ENCODE measurements at regions not wholly inside any gene's neighbourhood (a gene's known extent, or its start where the extent isn't known, plus 50 kb on each side); places are given as distances from the start of the nearest gene placed in this dataset.

DNA sequence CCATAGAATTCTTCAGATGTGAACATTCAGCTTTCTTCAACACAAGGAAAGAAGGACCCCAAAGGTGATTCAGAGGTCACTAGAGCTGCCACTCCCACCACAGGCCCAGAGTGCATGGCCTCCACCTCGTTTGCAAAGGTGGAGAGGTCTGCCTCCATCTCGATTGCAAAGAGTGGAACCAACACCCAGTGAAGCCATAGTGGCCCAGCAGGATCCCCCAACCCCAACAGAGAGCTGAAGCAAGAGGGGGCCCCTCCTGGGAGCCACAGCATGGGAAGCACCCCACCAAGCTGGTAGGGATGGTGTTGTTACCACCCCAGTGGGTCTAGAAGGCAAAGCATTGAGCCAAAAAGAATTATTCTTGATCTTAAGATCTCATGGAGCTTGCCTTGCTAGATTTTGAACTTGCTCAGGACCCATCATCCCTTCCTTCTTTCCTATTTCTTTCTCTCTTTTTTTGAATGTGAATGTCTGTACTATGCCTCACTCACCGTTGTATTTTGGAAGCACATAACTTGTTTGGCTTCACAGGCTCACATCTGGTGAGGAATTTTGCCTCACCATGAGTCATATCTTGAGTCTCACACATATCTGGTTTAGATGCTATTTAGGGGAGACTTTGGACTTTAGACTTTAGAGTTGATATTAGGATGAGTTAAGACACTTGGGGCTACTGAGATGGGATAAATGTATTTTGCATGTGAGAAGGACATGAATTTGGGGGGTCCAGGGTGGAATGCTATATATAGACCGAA lies 119.2 kb downstream of the ANKRD60 start:
- no peak for DNase-seq

DNA sequence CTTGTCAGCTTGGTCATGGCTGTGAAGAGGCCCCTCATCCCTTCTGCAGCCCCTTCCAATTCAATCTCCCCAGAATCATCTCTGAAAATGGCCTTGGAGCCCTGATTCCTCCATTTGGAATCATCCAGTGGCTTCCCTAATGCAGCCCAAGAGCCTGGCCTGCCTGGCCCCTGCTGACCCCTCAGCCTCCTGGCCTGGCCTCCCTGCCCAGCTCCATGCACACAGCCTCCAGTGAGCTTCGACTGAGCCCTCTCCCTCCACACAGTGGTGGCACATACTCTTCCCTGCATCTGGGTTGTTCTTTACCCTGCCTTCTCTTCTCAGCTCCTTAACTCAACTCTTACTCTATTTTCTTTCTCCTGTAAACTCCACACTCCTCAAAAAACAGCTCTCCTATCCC lies 120.9 kb downstream of the ANKRD60 start:
- DNase-seq = no peak

DNA sequence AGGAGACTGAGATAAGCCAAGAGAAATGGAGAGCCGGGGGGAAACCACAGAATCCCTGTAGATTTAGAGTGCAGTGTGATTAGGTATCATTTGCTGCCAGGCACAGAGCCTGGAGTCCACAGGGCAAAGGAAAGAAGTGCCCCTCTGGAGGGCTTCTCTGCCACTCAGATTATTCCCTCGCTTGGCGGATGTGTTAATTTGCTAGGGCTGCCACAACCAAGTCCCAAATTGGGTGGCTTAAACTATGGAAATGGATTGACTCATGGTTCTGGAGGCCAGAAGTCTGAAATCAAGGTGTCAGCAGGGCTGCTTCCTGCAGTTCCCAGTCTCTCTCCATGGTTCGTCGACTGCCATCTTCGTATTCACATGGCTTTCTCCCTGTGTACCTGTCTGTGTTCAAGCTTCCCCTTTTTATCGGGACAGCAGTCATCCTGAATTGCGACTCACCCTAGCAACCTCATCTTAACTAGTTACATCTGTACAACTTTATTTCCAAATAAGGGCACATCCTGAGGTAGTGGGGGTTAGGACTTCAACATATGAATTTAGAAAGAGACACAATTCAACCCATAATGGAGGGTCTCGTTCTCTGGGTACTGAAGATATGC lies 122.2 kb downstream of the ANKRD60 start:
- DNase-seq = no peak

DNA sequence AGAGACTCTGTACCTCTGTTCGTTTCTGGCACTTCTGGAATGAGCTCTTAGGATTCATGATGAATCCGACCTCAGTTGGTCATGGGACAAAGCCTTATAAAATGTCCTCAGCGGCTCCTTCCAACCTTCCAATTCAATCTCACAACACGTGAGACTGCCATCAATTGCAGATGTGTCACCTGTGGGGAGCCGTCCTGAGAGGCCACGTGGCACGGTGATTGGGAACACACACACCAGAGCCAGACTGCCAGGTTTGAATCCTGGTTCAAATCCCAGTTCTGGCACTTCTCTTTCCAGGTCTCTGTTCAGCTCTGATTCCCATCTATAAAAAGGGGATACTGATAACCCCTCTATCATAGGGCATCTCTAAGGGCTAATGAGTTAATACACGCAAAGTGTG lies 124.5 kb downstream of the ANKRD60 start:
- DNase-seq = no peak

DNA sequence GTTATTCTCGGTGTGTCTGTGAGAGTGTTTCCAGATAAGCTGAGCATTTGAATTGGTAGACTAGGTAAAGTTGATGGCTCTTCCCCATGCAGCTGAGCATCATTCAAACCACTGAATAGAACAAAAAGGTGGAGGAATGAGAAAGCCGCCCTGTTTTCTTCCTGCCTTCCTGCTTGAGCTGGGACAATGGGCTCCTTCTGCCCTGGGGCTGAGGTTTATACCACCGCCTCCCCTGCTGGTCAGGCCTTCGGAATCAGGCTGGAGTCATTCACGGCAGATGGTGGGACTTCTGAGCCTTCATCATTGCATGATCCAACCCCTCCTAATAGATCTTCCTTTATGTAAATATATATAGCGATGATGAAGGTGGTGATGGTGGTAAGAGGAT lies 124.9 kb downstream of the ANKRD60 start:
- DNase-seq = no peak

DNA sequence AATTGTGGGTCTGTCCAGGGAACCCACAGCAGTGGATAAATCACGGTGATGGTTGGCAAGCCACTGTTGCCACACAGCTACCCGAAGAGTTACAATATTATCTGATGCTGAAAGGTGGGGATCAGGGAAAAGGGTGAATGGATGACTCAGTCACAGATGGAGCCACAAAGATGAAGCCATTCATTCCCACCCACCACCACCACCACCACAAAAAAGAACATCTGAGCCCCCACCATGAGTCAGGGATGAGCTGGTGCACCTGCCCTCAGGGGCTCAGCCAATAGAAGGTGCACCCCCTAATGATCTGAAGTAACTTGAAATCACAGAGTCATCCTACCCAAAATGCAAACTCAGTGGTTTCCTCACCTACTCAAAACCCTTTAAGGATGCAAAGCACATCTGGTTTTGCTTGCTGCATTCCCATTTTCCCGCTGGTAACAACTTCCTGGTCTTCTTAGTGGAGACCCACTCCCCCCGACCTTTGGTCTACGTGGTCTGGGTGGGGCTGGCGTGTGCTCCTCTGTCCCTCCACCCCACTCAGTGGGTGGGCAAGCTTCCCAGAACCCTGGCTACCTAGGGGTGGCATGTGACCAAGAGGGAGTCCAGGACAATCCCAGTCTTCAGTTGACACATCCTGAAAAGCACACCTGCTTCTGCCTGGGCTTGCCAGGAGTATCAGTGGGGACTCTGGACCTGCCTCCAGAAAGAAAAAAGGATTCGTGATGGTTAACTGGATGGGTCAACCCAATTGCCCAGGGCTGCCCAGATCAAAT lies 125.5 kb downstream of the ANKRD60 start:
- no peak for DNase-seq

DNA sequence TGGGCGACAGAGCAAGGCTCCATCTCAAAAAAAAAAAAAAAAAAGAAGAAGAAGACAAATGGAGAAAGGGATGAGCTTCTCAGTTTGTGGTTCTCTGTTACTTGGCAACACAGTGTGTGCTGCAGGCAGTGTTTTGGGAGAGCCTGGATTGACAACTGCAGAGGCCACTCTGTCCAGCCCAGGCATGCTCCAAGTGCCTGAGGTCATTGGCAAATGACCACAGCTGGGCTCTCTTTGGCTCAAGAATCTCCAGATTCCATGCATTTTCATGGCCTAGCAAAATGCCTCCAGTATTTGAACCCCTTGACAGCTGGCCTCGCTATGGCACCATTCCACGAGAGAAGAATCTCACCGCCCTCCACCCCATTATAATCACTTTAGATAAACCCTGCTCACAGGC lies 126.2 kb downstream of the ANKRD60 start:
- no peak for DNase-seq

DNA sequence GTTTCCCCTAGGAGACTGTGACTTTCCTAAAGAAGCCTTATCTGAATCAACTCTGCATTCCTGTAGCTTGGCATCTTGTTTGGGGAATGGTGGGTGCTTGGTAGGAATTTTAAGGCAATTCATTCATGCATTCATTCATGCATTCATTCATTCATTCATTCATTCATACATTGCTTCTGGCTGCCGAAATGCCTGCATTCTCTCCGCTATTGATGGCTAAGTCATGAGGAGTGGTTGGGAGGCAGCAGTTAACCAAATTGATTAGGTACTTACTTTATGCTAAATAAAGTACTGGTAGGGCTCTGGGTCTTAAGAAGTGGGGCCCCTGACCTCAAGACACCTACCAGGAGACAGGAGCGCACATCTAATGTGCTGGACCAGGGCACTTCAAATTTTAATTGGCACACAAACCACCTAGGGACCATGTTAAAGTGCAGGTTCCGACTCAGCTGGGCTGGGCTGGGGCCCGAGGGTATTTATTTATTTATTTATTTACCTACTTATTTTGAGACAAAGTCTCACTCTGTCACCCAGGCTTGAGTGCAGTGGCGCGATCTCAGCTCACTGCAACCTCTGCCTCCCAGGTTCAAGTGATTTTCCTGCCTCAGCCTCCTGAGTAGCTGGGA lies 127.6 kb downstream of the ANKRD60 start:
- DNase-seq = no peak

DNA sequence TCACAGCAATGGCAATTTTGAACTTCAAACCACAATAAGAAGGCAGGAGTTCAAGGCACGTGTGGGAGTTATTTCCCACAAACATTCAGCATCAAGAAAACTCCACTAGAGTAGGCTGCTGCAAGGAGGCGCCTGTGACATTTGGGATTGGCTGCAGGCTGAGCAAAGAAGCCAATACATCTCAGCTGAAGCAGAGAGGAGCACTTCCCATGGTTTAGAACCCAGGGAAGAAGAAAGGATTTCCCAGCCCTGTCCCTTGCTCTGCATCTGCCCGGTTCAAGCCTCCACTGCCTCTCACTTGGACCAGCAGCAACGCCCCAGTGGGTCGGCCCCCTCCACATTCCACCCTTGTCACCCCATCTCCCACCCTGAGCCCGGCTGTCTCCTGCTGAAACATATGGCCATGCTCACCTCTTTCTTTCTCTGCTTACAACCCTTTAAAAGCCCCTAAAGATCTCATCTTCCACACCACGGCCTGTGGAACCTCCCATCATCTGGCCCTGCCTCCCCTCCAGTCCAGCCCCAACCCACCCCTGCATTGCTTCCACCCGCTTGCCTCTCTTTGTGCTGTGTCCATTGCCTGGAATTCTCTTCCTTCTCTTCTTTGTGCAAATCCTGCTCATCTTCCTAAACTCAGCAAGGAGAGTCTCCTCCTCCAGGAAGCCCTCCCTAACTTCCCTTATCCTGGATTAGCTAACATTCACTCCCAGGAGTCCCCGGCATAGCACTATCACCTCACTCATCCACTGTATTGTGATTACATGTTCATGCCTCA lies 128.3 kb downstream of the ANKRD60 start:
- no peak for DNase-seq

DNA sequence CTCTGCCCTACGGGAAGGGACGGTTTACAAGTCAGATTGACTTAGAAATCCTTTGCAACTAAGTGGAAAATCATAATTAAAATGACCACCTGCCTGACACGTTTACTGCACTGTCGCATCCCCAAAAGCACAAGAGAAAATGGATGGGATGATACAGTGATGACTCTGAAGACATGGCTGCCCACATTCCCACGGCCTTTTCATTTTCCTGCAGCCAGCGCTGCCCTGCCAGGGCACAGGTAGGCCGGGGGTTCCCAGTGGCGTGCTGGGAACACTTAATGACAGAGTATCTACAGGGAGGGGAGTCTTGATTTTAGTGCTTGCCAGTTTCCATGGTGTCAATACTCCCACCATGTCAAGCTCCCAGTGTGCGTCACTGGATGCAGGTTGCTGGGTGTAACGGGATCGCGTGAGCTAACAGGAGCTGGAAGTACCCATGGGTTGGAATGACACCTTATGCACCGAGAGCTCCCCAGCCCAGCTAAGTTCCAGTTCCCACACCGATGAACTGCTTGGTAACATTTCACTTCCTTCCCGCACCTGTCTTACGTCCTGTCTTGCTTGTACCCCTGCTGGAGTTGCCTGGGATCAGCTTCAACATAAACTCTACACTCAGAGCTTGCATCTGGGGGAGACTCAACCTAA lies 129.0 kb downstream of the ANKRD60 start:
- no peak for DNase-seq

DNA sequence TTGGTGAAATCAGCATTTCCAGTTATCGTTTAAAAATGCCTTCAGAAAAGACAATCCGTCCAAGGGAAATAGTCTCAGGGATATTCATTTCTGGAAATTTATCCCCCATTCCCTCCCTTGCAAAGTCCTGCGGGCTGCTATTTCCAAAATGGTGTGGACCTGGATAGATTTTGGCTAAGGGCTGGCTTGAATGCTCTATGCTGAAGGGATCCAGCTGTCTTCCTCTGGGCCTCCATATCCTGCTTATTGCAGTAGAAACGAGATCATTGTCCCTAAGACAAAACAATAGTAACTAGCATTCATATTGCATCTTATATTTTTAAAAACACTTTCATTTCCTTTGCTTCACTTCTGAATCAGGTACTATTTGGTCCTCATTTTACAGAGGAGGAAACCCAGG lies 129.9 kb downstream of the ANKRD60 start:
- no peak for DNase-seq

DNA sequence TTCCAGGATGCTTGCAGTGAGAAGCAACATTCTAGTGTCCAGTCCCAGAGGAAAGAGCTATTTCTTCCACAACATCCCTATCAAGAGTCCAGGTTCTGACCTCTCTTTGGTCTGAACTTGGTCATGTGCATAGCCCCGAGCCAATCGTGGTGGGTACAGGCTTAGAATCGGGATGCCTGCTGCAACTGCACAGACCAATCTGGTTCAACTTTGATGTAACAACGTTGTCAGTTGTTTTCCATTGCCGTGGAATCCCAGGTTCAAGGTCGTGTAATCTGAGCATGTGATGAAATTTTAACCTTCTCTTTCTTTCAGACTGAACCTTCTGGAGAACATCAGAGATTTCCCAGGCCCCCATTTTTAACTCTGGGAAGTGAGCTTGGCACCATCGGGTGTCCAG lies 130.5 kb downstream of the ANKRD60 start:
- no peak for DNase-seq

DNA sequence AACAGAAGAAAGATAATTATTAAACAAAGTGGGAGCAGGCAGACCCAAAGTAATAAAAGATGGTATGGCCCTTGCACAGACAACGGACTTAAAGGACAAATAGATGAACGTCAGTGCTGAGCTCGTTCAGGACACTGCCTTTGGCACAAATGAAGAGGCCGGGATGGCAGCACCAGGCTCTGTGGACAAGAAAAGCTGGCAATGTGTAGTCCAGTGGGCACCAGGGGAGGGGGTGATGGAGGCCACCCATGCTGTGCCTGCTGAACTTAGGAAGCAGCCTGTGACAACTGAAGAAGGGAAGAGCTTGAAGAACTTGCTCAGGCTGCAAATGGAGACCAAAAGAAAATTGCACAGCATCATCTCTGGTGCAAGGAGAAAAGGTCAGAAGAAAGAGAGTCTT lies 131.0 kb downstream of the ANKRD60 start:
- no peak for DNase-seq

DNA sequence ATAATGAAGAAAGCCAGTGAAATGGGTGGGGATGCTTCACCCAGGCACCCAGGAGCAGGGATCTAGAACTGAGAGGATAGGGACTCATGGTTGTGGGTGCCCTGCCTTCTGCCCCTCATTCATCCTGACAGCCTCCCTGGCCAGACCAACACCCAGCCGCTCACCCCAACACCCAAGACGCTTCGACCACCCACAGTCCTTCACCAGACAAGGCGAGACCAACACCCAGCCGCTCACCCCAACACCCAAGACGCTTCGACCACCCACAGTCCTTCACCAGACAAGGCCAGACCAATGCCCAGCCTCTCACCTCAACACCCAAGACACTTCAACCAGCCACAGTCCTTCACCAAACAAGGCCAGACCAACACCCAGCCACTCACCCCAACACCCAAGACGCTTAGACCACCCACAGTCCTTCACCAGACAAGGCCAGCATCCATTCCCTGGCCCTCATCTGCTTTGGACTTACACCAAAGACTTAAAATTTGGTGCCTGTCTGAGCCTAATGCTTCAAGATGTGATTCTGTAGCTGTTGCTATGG lies 131.5 kb downstream of the ANKRD60 start:
- DNase-seq = no peak

DNA sequence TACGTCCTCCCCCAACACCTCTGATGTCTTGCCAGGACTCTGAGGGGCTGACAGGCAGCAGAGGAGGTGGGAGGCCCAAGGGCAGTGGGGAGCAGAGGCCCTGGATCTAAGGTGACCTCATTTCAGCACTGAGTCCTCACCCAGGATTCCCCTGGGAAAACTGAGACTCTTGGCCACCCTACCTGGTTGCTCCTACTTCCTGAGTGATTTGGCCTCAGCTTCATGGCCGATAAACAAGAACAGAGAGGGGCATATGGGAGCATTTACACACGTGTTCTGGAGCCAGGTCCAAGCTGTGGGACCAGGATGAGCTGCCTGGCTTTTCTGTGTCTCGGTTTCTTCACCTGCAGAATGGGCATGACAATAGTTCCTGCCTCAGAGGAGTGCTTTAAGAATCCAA lies 133.8 kb downstream of the ANKRD60 start:
- no peak for DNase-seq

DNA sequence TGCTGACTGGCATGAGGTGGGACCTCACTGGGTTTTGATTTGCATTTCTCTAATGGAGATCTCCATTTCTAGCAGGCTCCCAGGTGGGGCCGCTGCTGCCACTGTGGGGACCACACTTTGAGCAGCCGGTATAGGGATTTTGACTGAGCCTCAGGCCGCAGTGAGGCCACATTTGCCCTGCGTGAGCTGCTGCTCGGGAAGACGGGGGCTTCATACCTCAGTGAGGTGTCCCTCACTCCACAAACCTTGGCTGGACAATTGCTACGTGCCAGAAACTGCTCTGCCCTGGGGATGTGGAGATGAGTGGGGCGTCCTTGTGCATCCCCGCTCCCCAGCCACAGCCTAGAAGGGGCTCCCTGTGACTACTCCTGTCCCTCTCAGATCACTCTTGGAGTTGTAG lies 134.3 kb downstream of the ANKRD60 start:
- no peak for DNase-seq

DNA sequence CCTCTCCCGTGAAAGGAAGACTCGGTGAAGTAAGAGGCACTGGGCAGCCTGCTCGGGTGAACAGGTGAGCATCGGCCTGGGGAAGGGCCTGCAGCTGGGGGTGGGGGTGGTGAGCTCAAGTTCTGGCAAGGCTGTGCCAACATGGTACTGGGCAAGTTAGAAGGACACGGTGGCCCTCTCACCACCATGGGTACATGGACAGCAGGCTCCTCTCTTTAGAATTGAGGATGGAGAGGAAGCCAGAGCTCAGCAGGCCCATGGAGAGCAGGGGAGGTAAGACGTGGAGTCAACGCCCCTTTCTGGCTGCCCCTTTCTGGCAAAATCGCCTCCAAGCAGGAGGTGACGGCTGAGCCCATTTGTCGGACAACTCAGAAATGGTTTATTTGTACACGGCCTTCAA lies 135.6 kb downstream of the ANKRD60 start:
- DNase-seq = no peak

DNA sequence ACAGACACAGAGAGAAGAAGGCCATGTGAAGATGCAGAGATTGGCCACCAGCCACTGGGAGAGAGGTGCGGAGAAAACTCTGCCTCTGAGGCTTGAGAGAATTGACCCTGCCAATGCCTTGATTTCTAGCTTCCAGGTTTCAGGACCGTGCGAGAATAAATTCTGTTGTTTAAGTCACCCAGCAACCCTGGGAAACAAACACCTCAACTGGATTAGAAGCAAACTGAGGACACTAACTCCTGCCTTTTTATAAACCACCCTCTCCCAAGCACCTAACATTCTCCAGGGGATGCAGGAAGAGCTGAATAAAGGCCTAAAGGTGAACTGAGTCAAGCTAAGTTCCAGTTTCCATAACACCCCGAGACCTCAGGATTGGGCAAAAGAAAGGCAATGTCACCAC lies 136.1 kb downstream of the ANKRD60 start:
- DNase-seq = no peak

DNA sequence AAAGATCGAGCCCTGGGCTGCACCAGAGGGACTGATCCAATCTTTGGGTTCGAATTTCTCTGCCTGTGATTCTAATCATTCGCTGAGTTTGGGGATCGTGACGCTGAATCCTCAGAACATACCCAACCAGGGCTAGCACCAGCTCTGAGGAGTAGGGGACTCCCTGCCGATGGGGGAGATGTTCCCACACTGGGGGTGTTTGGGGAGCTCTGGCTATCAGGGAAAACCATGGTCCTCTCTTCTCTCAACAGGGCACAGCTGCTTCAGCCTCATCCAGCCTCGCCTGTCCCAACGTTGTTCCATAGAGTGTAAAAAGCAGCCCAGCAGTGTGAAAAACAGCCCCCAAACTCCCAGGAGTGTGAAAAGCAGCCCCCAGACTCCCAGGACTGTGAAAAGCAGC lies 136.6 kb downstream of the ANKRD60 start:
- DNase-seq = no peak

DNA sequence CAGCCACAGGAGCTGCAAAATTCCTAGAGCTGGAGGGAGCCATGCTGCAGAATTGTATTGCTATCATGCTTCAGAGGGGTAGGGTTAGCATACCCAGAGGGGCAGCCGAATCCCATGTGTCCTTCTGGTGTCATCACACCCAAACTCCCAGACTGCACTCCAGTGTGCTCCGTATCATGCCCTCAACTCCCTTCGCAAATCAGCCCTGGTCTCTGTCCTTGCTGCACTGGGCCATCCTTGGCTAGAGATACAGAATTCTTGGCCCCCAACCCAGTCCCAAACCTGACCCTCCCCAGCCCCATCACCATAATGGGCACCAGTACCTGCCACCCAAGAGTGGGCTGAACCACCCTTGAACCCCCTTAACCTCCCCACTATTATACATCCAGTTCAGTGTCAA lies 138.3 kb downstream of the ANKRD60 start:
- DNase-seq = no peak

DNA sequence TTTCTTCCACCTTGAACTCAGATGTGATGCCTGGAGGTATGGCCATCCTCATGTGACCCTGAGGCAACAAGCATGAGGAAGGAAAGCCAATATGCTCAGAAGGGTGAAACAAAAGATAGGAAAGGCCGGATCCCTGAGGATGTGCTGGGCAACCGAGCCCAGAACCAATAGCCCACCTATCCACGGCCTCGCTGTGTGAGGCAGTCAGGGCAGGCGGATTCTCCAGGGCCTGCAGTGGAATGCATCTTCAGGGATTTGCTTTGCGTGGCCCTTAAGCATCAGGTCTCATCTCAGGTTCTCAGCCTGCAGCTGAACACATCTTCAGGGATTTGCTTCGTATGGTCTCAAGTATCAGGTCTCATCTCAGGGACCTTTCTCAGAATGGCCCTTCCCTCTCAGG lies 139.8 kb downstream of the ANKRD60 start:
- no peak for DNase-seq

DNA sequence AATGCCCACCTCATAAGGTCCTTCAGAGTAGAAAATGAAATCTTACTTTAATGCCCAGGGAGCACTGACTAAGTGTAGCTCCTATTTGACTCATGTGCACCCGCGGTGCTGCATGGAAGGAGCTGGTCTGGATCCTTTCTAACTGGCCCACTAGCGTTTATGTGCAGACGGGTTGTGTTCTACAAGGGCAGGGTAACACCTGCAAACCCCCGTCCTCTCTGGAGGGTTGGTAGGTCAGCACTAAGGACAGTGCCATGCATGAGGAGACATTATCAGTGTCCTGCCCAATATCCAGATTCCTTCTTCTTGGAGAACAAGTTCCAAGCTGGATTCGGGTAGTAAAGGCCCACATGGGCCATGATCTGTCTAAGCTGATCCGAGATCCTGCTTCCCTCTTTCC lies 140.3 kb downstream of the ANKRD60 start:
- DNase-seq = no peak
